ENCODE measurements at regions not wholly inside any gene's neighbourhood (a gene's known extent, or its start where the extent isn't known, plus 50 kb on each side); places are given as distances from the start of the nearest gene placed in this dataset.

- DNase-seq (ENCODE audit: low spot score) = no peak
Measured at GRCh38 chr1:17877316-17877715, 122.2 kb downstream of the ACTL8 start.

- no peak for DNase-seq (ENCODE audit: low spot score)
Measured at GRCh38 chr1:17877896-17878295, 122.8 kb downstream of the ACTL8 start.

- no peak for DNase-seq (ENCODE audit: low spot score)
Measured at GRCh38 chr1:17878837-17879236, 123.7 kb downstream of the ACTL8 start.

- no peak for DNase-seq (ENCODE audit: low spot score)
Measured at GRCh38 chr1:17880449-17880848, 125.3 kb downstream of the ACTL8 start.

- no peak for DNase-seq (ENCODE audit: low spot score)
Measured at GRCh38 chr1:17881761-17882160, 126.6 kb downstream of the ACTL8 start.

- DNase-seq (ENCODE audit: low spot score) = no peak
Measured at GRCh38 chr1:17883136-17883535, 128.0 kb downstream of the ACTL8 start.

- DNase-seq (ENCODE audit: low spot score) = no peak
Measured at GRCh38 chr1:17883662-17884395, 128.7 kb downstream of the ACTL8 start.

- DNase-seq (ENCODE audit: low spot score) = no peak
Measured at GRCh38 chr1:17885663-17886320, 130.7 kb downstream of the ACTL8 start.

- DNase-seq (ENCODE audit: low spot score) = no peak
Measured at GRCh38 chr1:17886386-17886785, 131.3 kb downstream of the ACTL8 start.

- DNase-seq (ENCODE audit: low spot score) = no peak
Measured at GRCh38 chr1:17886838-17887441, 131.8 kb downstream of the ACTL8 start.

GRCh38 chr1:17887661-17888371, 132.7 kb downstream of the ACTL8 start:
- DNase-seq (ENCODE audit: low spot score) = no peak

GRCh38 chr1:17890056-17890814, 135.1 kb downstream of the ACTL8 start:
- no peak for DNase-seq (ENCODE audit: low spot score)

GRCh38 chr1:17890815-17891191, 135.7 kb downstream of the ACTL8 start:
- DNase-seq (ENCODE audit: low spot score) = no peak

GRCh38 chr1:17891205-17892110, 136.3 kb downstream of the ACTL8 start:
- DNase-seq (ENCODE audit: low spot score) = no peak

- DNase-seq (ENCODE audit: low spot score) = no peak
Measured at GRCh38 chr1:17892225-17892624, 137.1 kb downstream of the ACTL8 start.

- DNase-seq (ENCODE audit: low spot score) = no peak
Measured at GRCh38 chr1:17892851-17893250, 137.7 kb downstream of the ACTL8 start.

GRCh38 chr1:17893891-17894631, 138.9 kb downstream of the ACTL8 start:
- DNase-seq (ENCODE audit: low spot score) = no peak

GRCh38 chr1:17895401-17895800, 140.3 kb downstream of the ACTL8 start:
- no peak for DNase-seq (ENCODE audit: low spot score)

GRCh38 chr1:17895986-17896385, 140.9 kb downstream of the ACTL8 start:
- no peak for DNase-seq (ENCODE audit: low spot score)

- no peak for DNase-seq (ENCODE audit: low spot score)
Measured at GRCh38 chr1:17903386-17903785, 148.3 kb downstream of the ACTL8 start.
